Activated gamma-delta T cell treated with anti-CD3 and anti-CD28 coated beads, Interleukin-2, amount 50 U/mL, for 16 hours (primary cell): ENCODE measurements at regions not wholly inside any gene's neighbourhood (a gene's known extent, or its start where the extent isn't known, plus 50 kb on each side); places are given as distances from the start of the nearest gene placed in this dataset.

ENCODE experiments used
- DNase-seq: peaks from one replicate; pipeline ENCODE4 v3.0.0-alpha.2; 2020; ENCODE audit warnings: low read depth

- DNase-seq, result no peak
Observed at GRCh38 chr14:99037777-99038430, 234.1 kb downstream of the BCL11B start.

GRCh38 chr14:99038431-99038820, 233.6 kb downstream of the BCL11B start:
- DNase-seq, result no peak

- no peak for DNase-seq
Observed at GRCh38 chr14:99039331-99040041, 232.5 kb downstream of the BCL11B start.

- DNase-seq, result no peak
Observed at GRCh38 chr14:99040052-99040451, 231.9 kb downstream of the BCL11B start.

- DNase-seq, result no peak
Observed at GRCh38 chr14:99040711-99041110, 231.3 kb downstream of the BCL11B start.

- DNase-seq, result no peak
Observed at GRCh38 chr14:99041141-99041819, 230.7 kb downstream of the BCL11B start.

GRCh38 chr14:99041820-99042174, 230.2 kb downstream of the BCL11B start:
- DNase-seq, result no peak

- DNase-seq, result no peak
Observed at GRCh38 chr14:99042381-99043266, 229.4 kb downstream of the BCL11B start.

- no peak for DNase-seq
Observed at GRCh38 chr14:99043267-99043615, 228.8 kb downstream of the BCL11B start.

- no peak for DNase-seq
Observed at GRCh38 chr14:99043756-99044155, 228.2 kb downstream of the BCL11B start.

GRCh38 chr14:99047441-99048031, 224.5 kb downstream of the BCL11B start:
- no peak for DNase-seq

GRCh38 chr14:99050309-99050708, 221.7 kb downstream of the BCL11B start:
- no peak for DNase-seq

GRCh38 chr14:99052467-99052866, 219.5 kb downstream of the BCL11B start:
- no peak for DNase-seq

GRCh38 chr14:99055019-99055418, 217.0 kb downstream of the BCL11B start:
- no peak for DNase-seq

- peak; percentile 52 for DNase-seq
Observed at GRCh38 chr14:99055816-99056215, 216.2 kb downstream of the BCL11B start.

GRCh38 chr14:99057576-99058083, 214.4 kb downstream of the BCL11B start:
- no peak for DNase-seq

- DNase-seq, result no peak
Observed at GRCh38 chr14:99058542-99058941, 213.5 kb downstream of the BCL11B start.

GRCh38 chr14:99062216-99062615, 209.8 kb downstream of the BCL11B start:
- no peak for DNase-seq

- no peak for DNase-seq
Observed at GRCh38 chr14:99062772-99063418, 209.1 kb downstream of the BCL11B start.

- no peak for DNase-seq
Observed at GRCh38 chr14:99063620-99064225, 208.3 kb downstream of the BCL11B start.
